HG03175 (cell line): ENCODE measurements at regions not wholly inside any gene's neighbourhood (a gene's known extent, or its start where the extent isn't known, plus 50 kb on each side); places are given as distances from the start of the nearest gene placed in this dataset.
A peak's percentile ranks its signal among the peaks of the same experiment; 100 is the strongest.

ENCODE experiments used
- ATAC-seq: cut with Tn5 transposase; IDR thresholded peaks from one replicate; pipeline ENCODE4 v1.9.1; 2021; ENCODE audit warnings: mild to moderate bottlenecking, moderate library complexity; ENCODE audit not compliant: unreplicated experiment

GRCh38 chr1:79460773-79461436 is 454.4 kb upstream of the ADGRL4 start:
- ATAC-seq: peak; percentile 98

GRCh38 chr1:79457562-79458224 is 451.2 kb upstream of the ADGRL4 start:
- no peak for ATAC-seq

- ATAC-seq: no peak
Measured at GRCh38 chr1:79448426-79448825, 441.9 kb upstream of the ADGRL4 start.

- no peak for ATAC-seq
Measured at GRCh38 chr1:79441238-79441637, 434.7 kb upstream of the ADGRL4 start.

- no peak for ATAC-seq
Measured at GRCh38 chr1:79437540-79437939, 431.0 kb upstream of the ADGRL4 start.

- ATAC-seq: no peak
Measured at GRCh38 chr1:79431340-79431739, 424.8 kb upstream of the ADGRL4 start.

GRCh38 chr1:79430437-79430836 is 423.9 kb upstream of the ADGRL4 start:
- no peak for ATAC-seq

GRCh38 chr1:79422726-79423125 is 416.2 kb upstream of the ADGRL4 start:
- no peak for ATAC-seq

- ATAC-seq: no peak
Measured at GRCh38 chr1:79398501-79398900, 392.0 kb upstream of the ADGRL4 start.

GRCh38 chr1:79396901-79397300 is 390.4 kb upstream of the ADGRL4 start:
- no peak for ATAC-seq

GRCh38 chr1:79388694-79389361 is 382.3 kb upstream of the ADGRL4 start:
- no peak for ATAC-seq

- ATAC-seq: no peak
Measured at GRCh38 chr1:79386730-79387129, 380.2 kb upstream of the ADGRL4 start.

GRCh38 chr1:79380078-79380477 is 373.5 kb upstream of the ADGRL4 start:
- no peak for ATAC-seq

- ATAC-seq: no peak
Measured at GRCh38 chr1:79376106-79376505, 369.6 kb upstream of the ADGRL4 start.

- no peak for ATAC-seq
Measured at GRCh38 chr1:79375352-79375751, 368.8 kb upstream of the ADGRL4 start.

GRCh38 chr1:79374397-79374796 is 367.9 kb upstream of the ADGRL4 start:
- ATAC-seq: no peak

- ATAC-seq: no peak
Measured at GRCh38 chr1:79373481-79374125, 367.1 kb upstream of the ADGRL4 start.

- ATAC-seq: no peak
Measured at GRCh38 chr1:79371802-79372201, 365.3 kb upstream of the ADGRL4 start.

- no peak for ATAC-seq
Measured at GRCh38 chr1:79369091-79369490, 362.6 kb upstream of the ADGRL4 start.

- no peak for ATAC-seq
Measured at GRCh38 chr1:79364896-79365295, 358.4 kb upstream of the ADGRL4 start.

GRCh38 chr1:79363430-79363829 is 356.9 kb upstream of the ADGRL4 start:
- no peak for ATAC-seq

- ATAC-seq: no peak
Measured at GRCh38 chr1:79362470-79362869, 355.9 kb upstream of the ADGRL4 start.
